ENCODE measurements at regions not wholly inside any gene's neighbourhood (a gene's known extent, or its start where the extent isn't known, plus 50 kb on each side); places are given as distances from the start of the nearest gene placed in this dataset.

DNA sequence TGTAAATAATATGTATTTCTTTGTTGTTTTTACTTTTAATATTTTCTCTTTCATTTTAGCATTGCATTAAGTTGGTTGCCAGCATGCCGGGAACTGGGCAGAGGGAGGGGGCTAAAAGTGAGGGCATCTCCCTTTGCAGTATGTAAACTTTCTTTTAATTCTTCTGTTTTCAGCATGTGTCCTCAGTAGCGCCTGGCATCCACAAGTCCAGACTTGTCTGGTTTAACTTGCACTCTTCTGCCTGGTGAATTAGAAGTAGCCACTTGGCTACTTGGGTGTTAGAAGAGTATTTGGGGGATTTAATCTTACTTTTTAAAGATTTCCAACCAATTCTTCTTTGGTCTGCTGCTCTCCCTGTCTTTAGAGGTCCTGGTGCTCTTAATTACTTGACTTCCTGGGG, 117.2 kb upstream of the SCAF11 start:
- ATAC-seq (ENCODE audit: low read depth in 2 of 2): no peak
- Mint-ChIP-seq H3K27ac (peak overlapping the region in 4 of 6 donors; percentile 55 to 92 (median 82)), H3K4me1 (peaks cover 45 to 51% (median 47%) of the 10 kb centered on the region in 3 donors), H3K27me3 (no peaks in the 10 kb centered on the region), H3K4me3 (peak overlapping the region in 2 of 8 donors; percentile 57 to 71), H3K9me3 (peaks cover 0 to 9% (median 4%) of the 10 kb centered on the region in 7 donors), H3K36me3 (peaks cover 0 to 7% of the 10 kb centered on the region in 2 donors)
- no peak for DNase-seq

- H3K36me3 Mint-ChIP-seq: no peaks in the 10 kb centered on the region
- peaks cover 42 to 46% (median 44%) of the 10 kb centered on the region in 3 donors for H3K4me1 Mint-ChIP-seq
- H3K27ac Mint-ChIP-seq: no peak overlapping the region
- DNase-seq (no peak), ATAC-seq (ENCODE audit: low read depth in 2 of 2) (no peak)
- no peaks in the 10 kb centered on the region for H3K27me3 Mint-ChIP-seq
- no peak overlapping the region for H3K4me3 Mint-ChIP-seq
- peaks cover 0 to 2% (median 0%) of the 10 kb centered on the region in 7 donors for H3K9me3 Mint-ChIP-seq
These were observed 115.4 kb upstream of the SCAF11 start for GRCh38 chr12:46105735-46106134.

DNA sequence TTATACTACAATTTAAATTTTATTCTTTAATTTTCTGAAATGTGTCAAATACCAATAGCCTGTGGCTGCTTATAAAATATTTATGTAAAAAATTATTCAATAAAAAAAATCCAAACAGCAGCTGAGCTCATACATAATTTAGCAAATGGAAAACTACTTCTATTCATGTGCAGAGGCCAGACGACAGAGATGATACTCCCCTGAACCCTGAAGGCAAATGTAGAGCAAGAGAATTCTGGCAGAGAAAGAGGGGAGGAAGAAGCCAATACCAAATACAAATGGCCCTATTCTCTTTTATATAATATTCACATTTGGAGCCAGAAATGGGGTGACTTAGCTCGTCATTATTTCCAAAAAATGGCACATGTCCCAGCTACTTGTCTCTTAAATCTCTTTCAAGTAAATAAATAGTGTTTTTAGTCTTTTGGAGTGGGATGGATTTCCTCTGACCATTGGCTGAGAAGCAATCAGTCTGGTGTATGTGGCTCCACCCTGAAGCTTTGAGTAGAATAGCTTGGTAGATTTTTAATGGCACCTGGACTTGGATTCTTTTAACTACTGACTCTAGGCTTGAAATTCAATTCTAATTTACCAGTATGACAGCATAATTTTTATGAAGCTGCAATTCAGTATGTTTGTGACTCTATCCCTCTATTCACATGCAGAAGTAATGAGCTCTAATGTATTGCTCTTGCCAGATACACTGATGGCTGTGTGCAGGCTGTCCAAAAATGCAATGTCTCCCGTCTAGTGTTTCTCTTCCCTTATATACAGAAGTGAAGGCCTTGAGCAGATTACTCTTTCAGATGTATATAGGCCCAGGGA, 113.4 kb upstream of the SCAF11 start:
- H3K4me3 Mint-ChIP-seq: no peak overlapping the region
- no peaks in the 10 kb centered on the region for H3K36me3 Mint-ChIP-seq
- peaks cover 0 to 5% (median under 1%) of the 10 kb centered on the region in 7 donors for H3K9me3 Mint-ChIP-seq
- DNase-seq: no peak
- H3K27me3 Mint-ChIP-seq: no peaks in the 10 kb centered on the region
- no peak for ATAC-seq (ENCODE audit: low read depth in 2 of 2)
- no peak overlapping the region for H3K27ac Mint-ChIP-seq
- peaks cover 22 to 32% (median 28%) of the 10 kb centered on the region in 3 donors for H3K4me1 Mint-ChIP-seq

DNA sequence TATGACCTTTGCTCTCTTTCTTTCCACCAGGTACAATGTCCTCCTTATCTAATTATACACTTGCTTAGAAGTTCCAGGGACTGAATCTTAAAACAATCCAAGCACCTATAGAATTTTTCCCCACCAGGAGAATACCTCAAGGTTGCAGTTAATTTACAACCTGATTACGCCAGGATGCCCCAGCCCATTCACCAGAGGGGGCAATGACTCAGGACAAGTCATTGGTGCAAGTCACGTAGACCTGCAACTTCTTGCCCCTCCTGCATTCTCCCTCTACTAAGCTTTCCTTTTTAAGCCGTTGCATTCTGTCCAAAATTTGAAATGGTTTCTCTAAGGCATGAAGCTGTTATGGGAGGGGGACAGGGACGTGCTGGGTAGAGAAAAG, 111.1 kb upstream of the SCAF11 start:
- Mint-ChIP-seq H3K4me3 (peak overlapping the region in 4 of 8 donors; percentile 33 to 66 (median 48)), H3K27me3 (no peaks in the 10 kb centered on the region), H3K36me3 (peaks cover 0 to 11% of the 10 kb centered on the region in 2 donors), H3K9me3 (peaks cover 5 to 20% (median 12%) of the 10 kb centered on the region in 7 donors), H3K27ac (peak overlapping the region in 4 of 6 donors; percentile 6 to 89 (median 30)), H3K4me1 (peaks cover 11 to 19% (median 14%) of the 10 kb centered on the region in 3 donors)
- ATAC-seq (ENCODE audit: low read depth in 2 of 2) (no peak), DNase-seq (no peak)

- H3K27me3 Mint-ChIP-seq: no peaks in the 10 kb centered on the region
- no peak for DNase-seq
These were observed 110.4 kb upstream of the SCAF11 start for GRCh38 chr12:46100551-46101484.

DNA sequence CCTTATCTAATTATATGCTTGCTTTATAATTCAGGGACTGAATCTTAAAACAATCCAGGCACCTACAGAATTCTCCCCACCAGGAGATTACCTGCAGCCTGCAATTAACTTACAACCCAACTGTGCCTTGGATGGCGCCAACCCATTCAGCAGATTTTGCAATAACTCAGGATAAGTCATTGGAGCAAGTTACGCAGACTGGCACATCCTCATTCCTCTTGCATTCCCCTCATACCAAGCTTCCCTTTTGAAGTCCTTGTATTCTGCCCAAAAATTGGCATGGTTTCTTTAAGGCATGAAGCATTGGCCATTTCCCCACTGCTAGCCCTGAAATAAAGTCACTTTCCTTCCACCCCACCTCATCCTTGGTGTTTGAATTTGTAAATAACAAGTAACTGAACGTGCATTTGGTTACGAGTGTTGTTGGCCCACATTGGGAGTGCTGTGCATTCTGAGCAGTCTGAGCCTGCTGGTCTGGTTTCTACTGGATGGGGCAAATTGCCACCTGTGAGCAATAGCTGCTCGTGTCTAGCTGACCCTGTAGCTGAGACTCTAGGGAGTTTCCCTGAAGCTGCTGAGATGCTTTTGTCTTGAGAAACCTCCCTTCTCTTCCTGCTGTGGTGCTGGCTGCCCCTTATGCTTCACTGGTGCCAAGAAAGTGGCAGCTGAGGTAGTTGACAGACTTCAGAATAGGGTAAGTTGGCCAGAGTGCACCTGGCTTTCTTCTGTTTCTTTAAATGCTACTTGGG, 99.2 kb upstream of the SCAF11 start:
- Mint-ChIP-seq H3K27ac (peak overlapping the region in 5 of 6 donors; percentile 12 to 53 (median 27)), H3K27me3 (peaks cover 0 to 5% (median 0%) of the 10 kb centered on the region in 3 donors), H3K9me3 (peaks cover 0 to 19% (median 4%) of the 10 kb centered on the region in 7 donors), H3K4me1 (peaks cover 16 to 24% (median 17%) of the 10 kb centered on the region in 3 donors), H3K36me3 (no peaks in the 10 kb centered on the region), H3K4me3 (peak overlapping the region in 1 of 8 donors; percentile 17)
- DNase-seq (peak; percentile 25), ATAC-seq (ENCODE audit: low read depth in 2 of 2) (peak; percentile 92 to 96)

More at GRCh38 chr12:46100551-46101484, 110.4 kb upstream of the SCAF11 start:
- no peak for ATAC-seq (ENCODE audit: low read depth in 2 of 2)
- peaks cover 5 to 24% (median 12%) of the 10 kb centered on the region in 7 donors for H3K9me3 Mint-ChIP-seq
- H3K27ac Mint-ChIP-seq: peak overlapping the region in 4 of 6 donors; percentile 6 to 89 (median 30)
- H3K36me3 Mint-ChIP-seq: peaks cover 0 to 11% of the 10 kb centered on the region in 2 donors
- peak overlapping the region in 5 of 8 donors; percentile 19 to 66 (median 42) for H3K4me3 Mint-ChIP-seq
- peaks cover 11 to 19% (median 14%) of the 10 kb centered on the region in 3 donors for H3K4me1 Mint-ChIP-seq

DNA sequence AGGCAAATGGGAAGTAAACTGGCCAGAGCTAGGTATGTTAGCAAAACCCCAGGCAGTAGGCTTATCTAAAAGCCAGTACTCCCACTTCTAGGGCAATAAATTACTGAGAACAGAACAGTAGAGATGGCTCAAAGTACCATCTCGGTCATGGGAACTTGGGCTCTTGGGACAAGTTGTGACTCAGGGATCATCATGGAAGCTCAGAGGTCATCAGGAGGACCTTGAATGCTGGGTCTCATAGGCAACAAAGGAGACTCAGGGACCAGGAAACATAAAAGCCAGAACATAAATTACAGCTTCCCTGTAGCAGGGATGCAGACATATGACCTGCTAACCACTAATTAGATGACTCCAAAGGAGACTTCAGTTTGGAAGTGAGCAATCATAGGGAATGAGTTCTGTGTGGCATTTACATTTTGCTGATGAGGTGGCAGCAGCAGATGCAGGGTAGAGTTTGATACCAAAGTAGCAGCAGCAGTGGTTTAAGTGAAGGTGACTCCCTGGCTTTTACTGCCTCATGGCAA, 97.6 kb upstream of the SCAF11 start:
- H3K4me1 Mint-ChIP-seq: peaks cover 16 to 24% (median 17%) of the 10 kb centered on the region in 3 donors
- DNase-seq: no peak
- H3K4me3 Mint-ChIP-seq: no peak overlapping the region
- no peaks in the 10 kb centered on the region for H3K36me3 Mint-ChIP-seq
- no peak overlapping the region for H3K27ac Mint-ChIP-seq
- no peaks in the 10 kb centered on the region for H3K27me3 Mint-ChIP-seq
- no peak for ATAC-seq (ENCODE audit: low read depth in 2 of 2)
- peaks cover 0 to 25% (median 5%) of the 10 kb centered on the region in 7 donors for H3K9me3 Mint-ChIP-seq

- peaks cover 10 to 19% (median 11%) of the 10 kb centered on the region in 3 donors for H3K4me1 Mint-ChIP-seq
- no peak for DNase-seq
- ATAC-seq (ENCODE audit: low read depth in 2 of 2): no peak
- H3K9me3 Mint-ChIP-seq: peaks cover 0 to 21% (median 5%) of the 10 kb centered on the region in 7 donors
- H3K27ac Mint-ChIP-seq: no peak overlapping the region
- no peaks in the 10 kb centered on the region for H3K27me3 Mint-ChIP-seq
- no peaks in the 10 kb centered on the region for H3K36me3 Mint-ChIP-seq
- H3K4me3 Mint-ChIP-seq: no peak overlapping the region
These were observed 94.6 kb upstream of the SCAF11 start for GRCh38 chr12:46084666-46085631.

DNA sequence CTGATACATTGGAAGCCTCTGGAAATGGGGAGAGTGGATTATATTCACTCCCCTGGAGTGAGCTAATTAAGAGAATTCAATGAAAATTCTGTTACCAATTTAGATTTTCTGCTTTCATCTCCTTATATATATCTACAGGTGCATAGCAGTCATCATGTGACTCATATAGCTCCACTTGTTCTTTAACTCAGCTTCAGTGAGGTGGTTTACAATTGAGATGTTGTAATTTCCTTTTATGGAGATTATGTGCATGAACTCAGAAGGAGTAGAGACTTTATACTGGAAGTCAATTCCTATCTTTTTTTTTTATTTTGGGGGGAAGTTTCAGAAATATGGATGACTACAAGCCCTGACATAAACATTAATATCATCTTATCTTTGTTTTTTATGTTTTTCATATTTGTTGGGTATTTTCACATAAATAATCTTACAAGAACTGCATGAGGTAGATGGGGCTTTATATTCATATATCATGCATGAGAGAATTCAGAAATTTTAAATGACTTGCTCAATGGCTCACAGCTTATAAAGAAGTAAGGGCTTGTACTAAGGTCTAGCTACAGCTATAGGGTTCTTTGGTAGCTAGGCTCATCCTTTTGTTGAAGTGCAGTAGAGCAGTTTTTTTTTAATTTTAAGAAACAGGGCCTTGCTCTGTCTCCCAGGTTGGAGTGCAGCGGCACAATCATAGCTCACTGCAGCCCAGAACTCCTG, 92.3 kb upstream of the SCAF11 start:
- no peaks in the 10 kb centered on the region for H3K27me3 Mint-ChIP-seq
- peaks cover 0 to 3% (median 0%) of the 10 kb centered on the region in 3 donors for H3K4me1 Mint-ChIP-seq
- H3K9me3 Mint-ChIP-seq: peaks cover 9 to 37% (median 21%) of the 10 kb centered on the region in 7 donors
- H3K36me3 Mint-ChIP-seq: peaks cover 7 to 12% of the 10 kb centered on the region in 2 donors
- ATAC-seq (ENCODE audit: low read depth in 2 of 2) (no peak), DNase-seq (no peak)
- peak overlapping the region in 1 of 6 donors; percentile 7 for H3K27ac Mint-ChIP-seq
- no peak overlapping the region for H3K4me3 Mint-ChIP-seq

GRCh38 chr12:46073321-46073720, 82.9 kb upstream of the SCAF11 start:
- peaks cover 7 to 11% (median 9%) of the 10 kb centered on the region in 3 donors for H3K4me1 Mint-ChIP-seq
- DNase-seq (no peak), ATAC-seq (ENCODE audit: low read depth in 2 of 2) (no peak)
- peaks cover 0 to 5% of the 10 kb centered on the region in 2 donors for H3K36me3 Mint-ChIP-seq
- H3K27me3 Mint-ChIP-seq: no peaks in the 10 kb centered on the region
- peaks cover 2 to 17% (median 10%) of the 10 kb centered on the region in 7 donors for H3K9me3 Mint-ChIP-seq
- H3K27ac Mint-ChIP-seq: no peak overlapping the region
- no peak overlapping the region for H3K4me3 Mint-ChIP-seq

Data from naive B cell (primary cell).